Limb (tissue), 2 donors: ENCODE measurements at regions not wholly inside any gene's neighbourhood (a gene's known extent, or its start where the extent isn't known, plus 50 kb on each side); places are given as distances from the start of the nearest gene placed in this dataset.

Experiments
- DNase-seq, 2 donors: peaks; one replicate each; pipeline ENCODE4 v3.0.0-alpha.2; 2016; ENCODE audit errors: extremely low spot score in 2 of 2

DNA sequence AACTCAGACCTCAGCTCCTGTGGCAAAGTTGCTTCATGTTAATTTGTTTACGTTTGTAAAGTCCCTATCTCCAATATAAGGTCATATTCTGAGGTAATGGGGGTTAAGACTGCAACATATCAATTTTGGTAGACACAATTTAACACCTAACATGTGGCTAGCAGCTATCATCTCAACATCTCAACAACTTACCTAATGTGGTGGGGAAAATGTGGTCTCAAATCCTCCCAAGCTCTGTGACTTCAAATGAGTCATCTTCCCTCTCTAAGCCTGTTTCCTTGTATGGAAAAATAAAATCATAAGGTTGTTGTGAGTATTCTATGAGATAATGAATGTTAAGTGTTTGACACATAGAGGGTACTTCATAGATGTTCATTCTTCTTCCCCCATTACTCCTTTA is 443.3 kb downstream of the CDK5RAP2 start:
- DNase-seq, result no peak

DNA sequence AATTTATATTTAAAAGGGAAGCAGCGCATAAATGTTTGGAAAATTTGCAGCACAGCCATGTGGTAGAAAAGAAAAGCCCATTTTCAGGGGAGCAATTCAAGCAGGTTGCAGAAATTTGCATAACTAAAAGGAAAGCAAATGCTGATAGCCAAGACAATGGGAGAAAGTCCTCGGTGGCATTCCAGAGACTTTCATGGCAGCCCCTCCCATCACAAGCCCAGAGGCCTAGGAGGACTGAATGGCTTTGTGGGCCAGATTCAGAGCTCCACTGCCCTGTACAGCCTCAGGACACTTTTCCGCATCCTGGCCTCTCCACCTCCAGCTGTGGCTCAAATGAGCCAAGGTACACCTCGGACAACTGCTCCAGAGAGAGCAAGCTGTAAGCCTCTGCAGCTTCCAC is 462.9 kb downstream of the CDK5RAP2 start:
- no peak for DNase-seq

DNA sequence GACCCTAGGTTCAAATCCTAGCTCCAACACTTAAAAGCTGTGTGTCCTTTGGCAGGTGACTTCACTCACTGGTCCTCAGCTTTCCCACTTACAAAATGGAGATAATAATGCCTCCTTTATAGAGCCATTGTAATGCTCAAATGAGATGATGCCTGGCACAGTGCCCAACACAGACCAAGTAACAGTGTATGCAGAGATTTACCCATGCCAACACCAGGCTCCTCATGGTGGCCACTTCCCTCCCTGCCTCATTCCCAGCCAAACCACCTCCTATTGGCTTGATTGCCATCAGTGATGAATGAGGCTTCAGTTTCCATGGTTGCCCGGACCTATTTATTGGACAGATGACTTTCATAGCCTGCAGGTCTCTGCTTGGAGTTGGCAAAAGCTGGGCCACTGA is 469.4 kb downstream of the CDK5RAP2 start:
- no peak for DNase-seq

DNA sequence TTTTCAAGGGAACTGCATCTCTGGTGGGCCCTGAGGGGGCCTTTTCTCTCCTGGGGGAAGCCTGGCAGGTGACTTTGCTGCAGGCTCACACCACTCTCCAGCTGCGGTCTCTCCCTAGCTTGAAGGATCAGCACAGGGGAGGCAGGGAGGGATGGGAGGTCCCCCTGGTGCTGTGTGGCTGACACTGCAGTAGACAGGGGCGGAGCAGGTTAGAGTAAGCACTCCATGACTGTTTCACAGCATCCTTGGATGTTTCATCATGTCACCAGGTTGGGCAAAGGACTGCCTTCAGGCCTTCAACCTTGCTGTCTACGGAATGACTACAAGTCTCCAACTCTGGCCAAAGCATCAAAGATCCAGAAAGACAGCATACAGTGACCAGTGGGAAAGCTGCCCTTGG is 470.7 kb downstream of the CDK5RAP2 start:
- DNase-seq, result no peak

DNA sequence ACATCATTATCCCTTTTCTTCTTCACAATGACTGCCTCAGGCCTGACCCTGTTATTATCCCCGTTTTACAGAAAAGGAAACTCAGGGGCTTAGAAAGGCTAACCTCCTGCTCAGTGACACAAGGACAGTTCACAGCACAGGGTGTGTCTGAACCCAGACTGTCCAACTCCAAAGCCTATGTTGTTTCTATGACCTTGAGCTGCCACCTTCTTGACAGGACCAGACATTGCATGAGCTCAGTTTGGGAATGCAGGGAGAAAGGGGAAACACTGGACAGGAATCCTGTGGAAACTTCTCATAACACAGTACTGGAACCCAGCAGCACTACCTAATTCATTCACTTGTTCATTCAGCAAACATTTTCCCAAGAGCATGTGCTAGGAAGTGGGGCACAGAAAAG is 472.8 kb downstream of the CDK5RAP2 start:
- DNase-seq, result no peak

DNA sequence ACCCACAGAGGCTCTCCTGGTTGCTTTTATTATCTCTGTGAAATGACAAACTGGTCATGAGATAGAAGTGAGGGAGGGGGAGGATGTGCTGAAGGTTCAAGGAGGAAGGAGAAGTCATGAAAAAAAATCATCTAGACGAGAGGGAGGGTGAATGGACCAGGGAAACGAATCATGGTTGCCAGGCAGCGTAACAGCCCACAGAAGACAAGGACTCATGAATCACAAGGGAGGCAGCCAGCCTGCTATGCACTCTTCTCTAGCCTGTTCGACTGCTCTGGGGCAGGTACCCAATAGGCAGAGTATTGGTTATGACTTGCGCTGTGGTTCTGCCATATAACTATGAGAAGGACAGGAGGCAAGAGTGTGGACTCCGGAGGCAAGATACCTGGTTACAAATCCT is 475.2 kb downstream of the CDK5RAP2 start:
- DNase-seq, result no peak

DNA sequence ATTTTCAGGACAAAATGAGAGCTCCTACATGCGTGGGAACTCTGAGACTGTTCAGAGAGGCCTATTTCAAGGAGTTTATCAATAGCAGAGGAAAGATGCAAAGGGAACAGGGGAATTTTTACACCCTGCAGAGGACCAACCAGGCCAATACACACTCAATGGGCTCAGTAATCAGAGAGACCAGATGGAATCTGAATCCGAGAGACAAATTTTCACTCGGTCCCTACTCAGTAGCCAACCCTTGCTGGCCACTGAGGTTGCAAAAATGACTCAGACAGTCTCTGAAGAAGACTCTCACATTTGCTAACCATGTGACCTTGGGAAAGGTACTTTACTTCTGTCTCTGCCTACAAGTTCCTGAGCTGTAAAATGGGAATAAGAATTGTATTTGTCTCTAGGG is 479.4 kb downstream of the CDK5RAP2 start:
- DNase-seq, result no peak

DNA sequence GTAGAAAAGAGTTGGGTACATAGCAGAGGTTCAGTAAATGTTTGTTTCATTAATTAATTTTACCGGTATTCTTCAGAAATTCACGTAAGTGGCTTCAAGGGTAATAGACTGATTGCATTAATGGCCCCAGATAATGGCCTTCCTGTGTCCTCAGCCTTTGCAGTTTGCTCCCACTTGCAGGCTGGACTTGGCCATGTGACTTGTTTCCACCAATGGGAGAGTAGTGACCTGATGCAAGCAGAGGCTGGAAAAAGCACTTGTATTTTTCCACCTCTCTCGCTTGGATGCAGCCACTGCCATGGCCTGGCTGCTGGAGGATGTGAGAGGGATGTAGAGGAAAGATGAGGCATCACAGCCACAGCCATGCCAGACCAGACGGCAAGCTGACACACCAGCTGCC is 480.9 kb downstream of the CDK5RAP2 start:
- no peak for DNase-seq

DNA sequence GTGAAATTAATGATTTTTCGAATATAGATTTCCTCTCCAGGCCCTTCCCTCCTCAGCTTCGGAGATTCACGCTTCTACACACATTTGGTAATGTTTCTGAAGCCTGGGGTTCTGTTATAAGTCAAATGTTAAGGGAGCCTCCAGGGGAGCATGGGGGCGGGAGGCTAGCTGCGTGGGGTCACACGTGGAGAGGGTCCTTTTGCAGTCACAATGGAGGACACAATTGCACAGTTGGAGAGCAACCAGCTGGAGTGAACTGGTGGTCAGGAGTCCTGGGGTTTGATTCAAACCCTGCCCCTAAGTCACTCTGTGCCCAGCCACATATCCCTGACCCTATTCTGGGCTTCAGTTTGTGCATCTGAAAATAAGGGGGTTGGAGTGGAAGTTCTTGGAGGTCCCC is 481.4 kb downstream of the CDK5RAP2 start:
- DNase-seq, result no peak

DNA sequence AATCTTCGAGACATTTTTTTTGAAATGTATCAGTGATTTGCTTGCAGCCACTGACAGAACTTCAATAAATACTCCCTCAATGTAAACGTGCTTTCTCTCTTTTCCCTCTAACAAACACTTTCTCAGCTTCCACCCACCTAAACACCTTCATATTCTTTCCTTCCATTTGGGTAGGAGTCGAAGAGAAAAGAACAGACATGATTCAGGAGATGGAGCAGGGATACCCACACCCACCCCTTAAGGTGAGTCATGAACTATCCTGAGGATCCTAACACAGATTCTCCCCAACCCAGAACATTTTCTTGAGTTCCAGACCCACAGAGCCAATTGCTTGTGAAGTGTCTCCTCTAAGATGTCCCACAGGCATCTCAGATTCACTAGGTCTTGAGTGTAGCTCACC is 488.8 kb downstream of the CDK5RAP2 start:
- no peak for DNase-seq

DNA sequence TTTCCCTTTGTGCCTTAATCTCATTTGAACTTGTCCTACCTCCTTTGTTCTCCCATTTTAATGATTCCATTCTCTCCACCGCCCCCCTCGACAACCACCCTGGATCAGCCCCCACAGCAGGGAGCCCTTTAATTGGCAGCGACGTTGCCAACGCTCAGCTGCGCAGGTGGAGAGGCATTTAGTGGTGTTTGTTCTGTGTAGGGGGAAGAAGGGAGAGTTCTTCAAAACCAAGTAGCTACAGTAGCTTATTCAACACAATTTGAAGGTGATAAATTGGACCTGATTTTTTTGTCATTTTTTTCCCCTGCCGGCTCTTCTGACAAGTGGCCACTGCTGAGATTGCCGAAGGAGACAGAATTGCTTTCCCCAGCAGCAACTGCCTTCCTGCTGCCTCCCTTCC is 499.1 kb downstream of the CDK5RAP2 start:
- no peak for DNase-seq

DNA sequence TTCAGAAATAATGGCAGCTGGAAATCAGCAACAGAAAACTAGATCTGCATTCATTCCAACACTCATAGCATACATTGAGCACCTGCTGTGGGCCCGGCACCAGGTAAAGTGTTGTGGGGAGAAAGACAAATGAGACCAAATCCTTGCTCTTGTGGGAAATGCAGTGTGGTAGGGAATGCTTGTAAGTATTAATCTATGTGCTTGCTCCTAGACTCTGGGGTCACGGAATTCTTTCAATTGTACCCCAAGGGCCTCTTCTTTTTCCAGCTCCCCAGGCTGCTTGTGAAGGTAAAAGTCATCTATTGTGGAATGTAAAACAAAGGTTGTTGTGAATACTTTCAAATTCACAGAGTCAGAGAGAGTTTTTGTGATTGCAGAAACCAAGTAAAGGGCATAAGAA is 501.9 kb downstream of the CDK5RAP2 start:
- no peak for DNase-seq

DNA sequence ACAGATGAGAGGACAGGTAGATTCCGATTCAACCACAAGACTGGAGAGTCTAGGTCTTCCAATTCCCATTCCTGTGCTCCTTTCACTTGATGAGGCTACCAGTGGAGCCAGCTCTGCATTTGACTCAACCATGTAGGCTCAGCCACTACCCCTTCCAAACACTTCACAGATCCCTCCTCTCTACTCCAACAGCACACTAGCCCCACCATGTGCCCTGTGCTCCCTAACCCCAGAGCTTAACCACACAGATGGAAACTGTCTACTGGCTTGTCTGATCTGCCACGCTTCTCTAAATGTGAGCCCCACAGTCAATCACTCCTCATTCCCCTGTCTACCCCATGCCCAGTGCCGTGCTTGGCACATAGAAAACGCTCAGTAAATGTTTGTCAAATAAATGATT is 508.2 kb downstream of the CDK5RAP2 start:
- DNase-seq, result no peak

DNA sequence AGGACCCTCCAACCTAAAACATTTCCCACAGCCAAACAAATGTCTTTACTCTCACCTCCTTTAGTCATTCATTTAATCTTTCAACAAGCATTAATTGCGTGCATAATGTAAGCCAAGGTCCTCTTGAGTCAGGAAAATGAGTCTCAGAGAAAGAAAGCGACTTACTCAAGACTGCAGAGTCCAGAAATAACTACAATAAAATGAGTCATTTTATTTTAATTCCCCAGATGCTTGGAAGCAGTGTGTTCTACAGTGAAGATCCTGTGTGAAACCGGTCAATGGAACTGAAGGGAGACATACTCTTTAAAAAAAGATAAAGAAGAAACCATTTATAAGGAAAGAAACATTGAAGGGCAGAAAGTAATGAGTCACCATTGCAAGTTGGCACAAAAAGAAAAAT is 513.7 kb downstream of the CDK5RAP2 start:
- no peak for DNase-seq

DNA sequence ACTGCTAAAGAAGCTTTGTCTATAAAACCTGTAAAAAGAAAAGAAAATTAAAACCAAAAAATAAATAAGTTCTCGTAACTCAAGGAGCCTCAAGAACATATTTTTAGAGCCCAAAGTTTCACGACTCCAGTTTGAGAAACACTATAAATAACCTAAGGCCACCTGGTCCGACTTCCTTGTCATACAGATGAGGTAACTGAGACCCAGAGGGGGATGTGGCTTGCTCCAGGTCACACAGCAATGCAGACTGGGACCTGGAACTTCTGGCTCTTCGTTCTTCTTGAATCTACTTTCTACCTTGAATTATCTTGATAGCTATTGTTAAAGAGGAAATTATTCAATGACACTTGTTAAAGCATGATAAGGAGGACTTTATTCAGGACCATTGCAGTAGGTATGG is 514.8 kb downstream of the CDK5RAP2 start:
- DNase-seq, result no peak

DNA sequence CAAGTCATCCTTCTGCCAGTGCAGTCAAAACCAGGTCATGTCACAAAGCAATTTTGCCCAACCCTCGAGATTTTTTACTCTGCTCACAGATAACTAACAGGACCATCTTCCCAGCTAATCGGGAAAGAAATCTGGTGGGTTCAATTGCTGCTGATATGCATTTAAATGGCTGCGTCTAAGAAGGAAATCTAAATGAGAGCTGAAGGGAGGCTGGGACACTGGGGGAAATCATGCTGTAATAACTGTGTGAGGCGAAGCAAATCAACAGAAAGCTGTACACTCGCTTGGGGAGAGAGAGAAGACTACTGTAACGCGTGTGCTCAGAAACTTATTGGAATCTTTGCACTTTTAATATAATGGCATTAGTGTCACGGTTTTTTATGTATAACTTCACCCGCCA is 535.0 kb downstream of the CDK5RAP2 start:
- no peak for DNase-seq

DNA sequence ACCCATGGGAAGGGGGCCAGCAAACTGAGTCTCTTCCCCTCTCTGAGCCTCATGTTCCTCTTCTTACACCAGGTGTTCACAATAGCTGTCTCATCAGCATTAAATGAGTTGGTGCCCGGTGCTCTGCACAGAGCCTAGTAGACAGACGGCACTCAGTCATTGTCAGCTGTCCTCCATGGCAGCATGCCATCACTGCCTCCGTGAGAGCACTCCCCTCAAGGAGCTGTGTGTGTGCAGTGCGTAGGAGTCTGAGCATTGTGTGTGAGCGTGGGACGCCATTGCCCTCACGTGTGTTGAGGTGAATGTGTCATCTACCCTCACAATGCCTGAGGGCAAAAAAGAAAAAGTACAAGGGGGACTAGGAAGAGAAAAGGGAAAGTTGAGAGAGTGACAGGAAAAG is 536.5 kb downstream of the CDK5RAP2 start:
- DNase-seq, result no peak

DNA sequence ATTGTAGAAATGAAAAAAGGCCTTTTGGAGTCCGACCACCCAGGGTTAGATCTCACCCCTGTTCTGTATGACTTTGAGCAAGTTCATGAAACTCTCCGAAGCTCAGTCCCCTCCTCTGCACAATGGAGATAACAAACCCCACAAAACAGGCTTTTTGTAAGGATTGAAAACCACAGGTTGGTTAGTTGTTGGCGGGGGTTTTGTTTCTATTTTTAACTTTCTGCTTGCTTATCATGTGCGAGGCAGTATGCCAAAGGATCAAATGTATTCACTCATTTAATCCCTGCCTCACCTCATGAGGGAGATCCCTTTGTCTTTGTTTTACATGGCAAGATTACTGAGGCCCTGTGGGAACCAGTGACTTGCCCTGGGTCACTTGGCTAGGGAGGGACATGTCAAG is 539.1 kb downstream of the CDK5RAP2 start:
- no peak for DNase-seq

DNA sequence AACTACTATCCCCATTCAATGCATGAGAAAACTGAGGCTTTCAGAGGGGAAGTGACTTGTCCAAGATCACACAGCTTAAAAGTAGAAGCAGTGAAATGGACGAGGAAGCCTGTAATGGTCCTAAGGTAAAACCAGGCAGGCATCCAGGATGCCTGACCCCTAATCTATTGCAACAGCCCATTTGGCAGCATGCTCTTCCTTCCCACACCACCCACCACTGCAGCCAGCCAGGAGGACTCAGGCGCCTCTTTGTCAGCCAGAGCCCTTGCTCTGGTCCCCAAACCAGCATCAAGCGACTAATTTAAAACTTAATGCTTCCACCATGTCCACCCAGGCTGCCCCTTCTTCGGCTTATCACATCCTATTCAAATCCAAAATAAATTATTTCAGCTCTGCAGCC is 541.6 kb downstream of the CDK5RAP2 start:
- DNase-seq, result no peak

DNA sequence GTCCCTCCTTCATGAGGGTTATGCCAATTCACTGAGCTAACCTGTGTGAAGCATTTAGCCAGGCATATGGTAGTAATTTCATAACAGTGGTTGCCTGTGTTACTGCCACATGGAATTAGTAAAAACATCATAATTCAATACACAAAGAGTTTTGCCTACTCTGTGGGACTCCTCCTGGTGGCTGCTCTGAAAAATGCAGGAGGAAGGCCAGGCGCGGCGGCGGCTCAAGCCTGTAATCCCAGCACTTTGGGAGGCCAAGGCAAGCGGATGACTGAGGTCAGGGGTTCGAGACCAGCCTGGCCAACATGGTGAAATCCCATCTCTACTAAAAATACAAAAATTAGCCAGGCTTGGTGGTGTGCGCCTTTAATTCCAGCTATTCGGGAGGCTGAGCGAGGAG is 547.3 kb downstream of the CDK5RAP2 start:
- DNase-seq, result no peak

DNA sequence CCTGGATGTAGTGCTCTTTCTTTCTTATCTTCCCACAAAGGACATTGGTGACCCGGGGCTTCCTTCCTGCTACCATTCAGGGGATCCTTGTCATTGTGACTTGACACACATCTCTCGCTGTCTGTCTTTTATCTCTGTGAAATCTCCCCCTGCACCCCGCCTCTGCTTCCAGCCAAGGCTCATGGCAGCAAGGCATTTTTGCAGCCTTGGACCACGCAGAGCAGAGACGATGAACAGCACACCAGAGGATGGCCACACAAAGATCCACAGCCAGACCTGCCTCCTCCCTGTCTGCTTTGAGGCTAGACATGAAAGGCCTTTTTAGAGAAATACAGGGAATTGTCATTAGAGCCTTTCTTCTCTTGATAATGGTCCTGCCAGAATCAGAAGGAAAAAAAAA is 549.1 kb downstream of the CDK5RAP2 start:
- DNase-seq, result no peak

DNA sequence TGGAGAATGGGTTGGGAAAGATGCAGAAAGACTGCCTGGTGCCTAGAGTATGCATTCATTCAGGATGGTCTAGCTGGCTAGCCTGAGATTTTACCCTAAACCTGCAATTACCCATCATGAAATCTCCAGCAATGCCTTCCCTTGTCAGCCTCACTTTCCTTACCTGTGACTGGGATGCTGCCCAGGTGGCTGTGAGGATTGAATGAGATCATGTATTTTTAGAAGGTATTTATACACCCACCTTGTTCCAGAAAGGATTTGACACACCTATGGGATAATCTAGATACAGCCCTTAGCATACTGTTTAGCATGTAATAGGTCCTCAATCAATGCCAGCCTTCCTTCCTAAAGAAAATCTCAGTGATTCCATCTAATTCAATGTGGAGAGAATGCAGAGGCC is 561.4 kb downstream of the CDK5RAP2 start:
- no peak for DNase-seq

DNA sequence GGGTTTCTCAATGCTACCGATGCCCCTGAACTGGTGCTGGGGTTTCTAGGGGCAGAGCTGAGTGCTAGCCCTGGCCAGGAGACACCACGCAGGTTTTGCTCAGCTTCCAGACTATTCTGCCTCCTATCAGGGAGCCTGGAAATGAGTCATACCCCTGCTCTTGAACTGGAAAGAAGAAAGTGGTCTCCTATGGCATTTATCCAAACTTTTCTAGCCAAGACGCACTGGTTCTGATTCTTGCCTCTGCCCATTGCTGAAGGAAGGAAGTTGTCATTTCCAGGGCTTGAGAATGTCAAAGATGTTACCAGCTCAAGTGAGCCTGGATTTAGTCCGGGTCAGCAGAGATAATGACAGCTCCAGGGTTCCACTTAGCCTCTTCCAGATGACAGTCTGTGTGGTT is 561.9 kb downstream of the CDK5RAP2 start:
- DNase-seq, result no peak

DNA sequence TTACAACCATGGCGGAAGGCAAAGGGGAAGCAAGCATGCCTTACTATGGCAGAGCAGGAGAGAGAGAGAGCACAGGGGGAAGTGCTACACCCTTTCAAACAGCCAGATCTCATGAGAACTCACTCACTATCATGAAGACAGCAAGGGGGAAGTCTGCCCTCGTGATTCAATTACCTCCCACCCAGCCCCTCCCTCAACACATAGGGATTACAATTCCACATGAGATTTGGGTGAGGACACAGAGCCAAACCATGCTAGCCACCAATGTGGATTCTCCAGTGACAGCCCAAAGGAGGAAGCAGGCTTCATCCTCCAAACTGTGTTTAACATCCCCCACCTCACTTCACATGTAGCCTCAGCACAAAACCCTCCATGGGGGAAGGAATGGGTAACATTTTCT is 563.7 kb downstream of the CDK5RAP2 start:
- no peak for DNase-seq

DNA sequence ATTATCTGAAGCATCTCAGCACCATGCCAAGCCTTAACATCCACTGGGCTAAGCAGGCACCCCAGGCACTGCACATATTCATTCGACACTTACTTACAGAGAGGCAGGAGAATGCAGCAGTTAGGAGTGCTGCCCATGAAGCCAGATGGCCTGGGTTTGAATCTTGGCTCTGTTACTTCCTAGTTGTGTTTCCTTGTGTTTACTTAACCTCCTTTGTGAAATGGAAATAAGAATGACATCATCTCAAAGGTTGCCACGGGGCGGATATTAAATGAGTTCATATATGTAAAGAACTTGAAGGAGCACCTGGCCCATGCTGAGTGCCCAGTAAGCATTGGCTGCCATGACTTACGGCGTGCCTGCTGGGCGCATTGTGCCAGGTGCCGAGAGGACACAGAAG is 565.2 kb downstream of the CDK5RAP2 start:
- DNase-seq, result peak in 1 of 2 donors; percentile 1
